ENCODE measurements at regions not wholly inside any gene's neighbourhood (a gene's known extent, or its start where the extent isn't known, plus 50 kb on each side); places are given as distances from the start of the nearest gene placed in this dataset.

GRCh38 chr19:28596561-28597071 lies 616.3 kb downstream of the UQCRFS1 start:
- TF ChIP-seq E2F4 (CRISPR knock-in tag; IDR thresholded peaks at IDR 0.05; ENCODE audit: borderline replicate concordance, low read depth) (no peak), USF1 (CRISPR knock-in tag; IDR thresholded peaks at IDR 0.05) (no peak), SP1 (CRISPR knock-in tag; conservative IDR thresholded peaks at IDR 0.05) (no peak), NR2C2 (CRISPR knock-in tag; IDR thresholded peaks at IDR 0.05) (no peak)
- TF ChIP-seq, protein P1, sequence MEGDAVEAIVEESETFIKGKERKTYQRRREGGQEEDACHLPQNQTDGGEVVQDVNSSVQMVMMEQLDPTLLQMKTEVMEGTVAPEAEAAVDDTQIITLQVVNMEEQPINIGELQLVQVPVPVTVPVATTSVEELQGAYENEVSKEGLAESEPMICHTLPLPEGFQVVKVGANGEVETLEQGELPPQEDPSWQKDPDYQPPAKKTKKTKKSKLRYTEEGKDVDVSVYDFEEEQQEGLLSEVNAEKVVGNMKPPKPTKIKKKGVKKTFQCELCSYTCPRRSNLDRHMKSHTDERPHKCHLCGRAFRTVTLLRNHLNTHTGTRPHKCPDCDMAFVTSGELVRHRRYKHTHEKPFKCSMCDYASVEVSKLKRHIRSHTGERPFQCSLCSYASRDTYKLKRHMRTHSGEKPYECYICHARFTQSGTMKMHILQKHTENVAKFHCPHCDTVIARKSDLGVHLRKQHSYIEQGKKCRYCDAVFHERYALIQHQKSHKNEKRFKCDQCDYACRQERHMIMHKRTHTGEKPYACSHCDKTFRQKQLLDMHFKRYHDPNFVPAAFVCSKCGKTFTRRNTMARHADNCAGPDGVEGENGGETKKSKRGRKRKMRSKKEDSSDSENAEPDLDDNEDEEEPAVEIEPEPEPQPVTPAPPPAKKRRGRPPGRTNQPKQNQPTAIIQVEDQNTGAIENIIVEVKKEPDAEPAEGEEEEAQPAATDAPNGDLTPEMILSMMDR (IDR thresholded peaks at IDR 0.05) = no peak

Data from WTC11 (cell line).